ENCODE measurements at regions not wholly inside any gene's neighbourhood (a gene's known extent, or its start where the extent isn't known, plus 50 kb on each side); places are given as distances from the start of the nearest gene placed in this dataset.

DNA sequence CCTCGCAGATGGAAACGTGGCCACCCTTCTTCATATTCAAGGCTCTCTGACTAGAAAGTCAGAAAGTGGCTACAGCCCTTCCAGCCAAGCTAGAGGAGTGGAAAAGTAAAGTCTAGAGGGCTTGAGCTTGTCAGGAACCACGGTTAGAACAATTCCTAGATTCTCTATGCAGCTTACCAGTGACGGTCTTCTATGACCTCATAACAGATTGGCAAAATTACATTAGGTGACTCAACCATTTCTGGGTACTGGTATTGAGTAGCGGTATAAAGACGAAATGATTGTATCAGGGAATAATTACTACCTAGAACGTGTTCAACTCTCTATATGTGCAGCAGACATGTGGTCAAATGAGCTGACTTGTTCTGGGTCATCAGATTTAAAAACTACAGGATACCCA, 155.0 kb upstream of the RUNX1 start:
- TF ChIP-seq ESRRA (CRISPR knock-in tag; IDR thresholded peaks at IDR 0.05; ENCODE audit: low read depth), result no peak
- no peak for TF ChIP-seq EZH2 (conservative IDR thresholded peaks at IDR 0.05; ENCODE audit: low read depth, low read length)
- no peak for TF ChIP-seq HMG20B (CRISPR knock-in tag; conservative IDR thresholded peaks at IDR 0.05)
- no peak for TF ChIP-seq EP300 (IDR thresholded peaks at IDR 0.05; ENCODE audit: low read depth in 2 of 2, low read length in 2 of 2)
- no peak for TF ChIP-seq EP300 (CRISPR knock-in tag; IDR thresholded peaks at IDR 0.05; ENCODE audit: borderline replicate concordance)
- no peak for TF ChIP-seq KAT2B (IDR thresholded peaks at IDR 0.05; ENCODE audit: borderline replicate concordance, low read depth, low read length)
- no peak for TF ChIP-seq SYNCRIP (IDR thresholded peaks at IDR 0.05; ENCODE audit: insufficient read depth, low read depth, low read length)
- TF ChIP-seq JUNB (CRISPR knock-in tag; IDR thresholded peaks at IDR 0.05; ENCODE audit: borderline replicate concordance), result no peak
- TF ChIP-seq, protein P1, sequence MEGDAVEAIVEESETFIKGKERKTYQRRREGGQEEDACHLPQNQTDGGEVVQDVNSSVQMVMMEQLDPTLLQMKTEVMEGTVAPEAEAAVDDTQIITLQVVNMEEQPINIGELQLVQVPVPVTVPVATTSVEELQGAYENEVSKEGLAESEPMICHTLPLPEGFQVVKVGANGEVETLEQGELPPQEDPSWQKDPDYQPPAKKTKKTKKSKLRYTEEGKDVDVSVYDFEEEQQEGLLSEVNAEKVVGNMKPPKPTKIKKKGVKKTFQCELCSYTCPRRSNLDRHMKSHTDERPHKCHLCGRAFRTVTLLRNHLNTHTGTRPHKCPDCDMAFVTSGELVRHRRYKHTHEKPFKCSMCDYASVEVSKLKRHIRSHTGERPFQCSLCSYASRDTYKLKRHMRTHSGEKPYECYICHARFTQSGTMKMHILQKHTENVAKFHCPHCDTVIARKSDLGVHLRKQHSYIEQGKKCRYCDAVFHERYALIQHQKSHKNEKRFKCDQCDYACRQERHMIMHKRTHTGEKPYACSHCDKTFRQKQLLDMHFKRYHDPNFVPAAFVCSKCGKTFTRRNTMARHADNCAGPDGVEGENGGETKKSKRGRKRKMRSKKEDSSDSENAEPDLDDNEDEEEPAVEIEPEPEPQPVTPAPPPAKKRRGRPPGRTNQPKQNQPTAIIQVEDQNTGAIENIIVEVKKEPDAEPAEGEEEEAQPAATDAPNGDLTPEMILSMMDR (CRISPR knock-in tag; IDR thresholded peaks at IDR 0.05), result no peak
- TF ChIP-seq ZNF10 (CRISPR knock-in tag; IDR thresholded peaks at IDR 0.05; ENCODE audit: borderline replicate concordance, low read depth), result no peak

Measured in HepG2 (cell line).